Effector memory CD8-positive, alpha-beta T cell (primary cell): ENCODE measurements at regions not wholly inside any gene's neighbourhood (a gene's known extent, or its start where the extent isn't known, plus 50 kb on each side); places are given as distances from the start of the nearest gene placed in this dataset.

Experiments
- ATAC-seq: fragments of 150-1000 bp; cut with Tn5 transposase; replicated peaks from 2 replicates; pipeline ENCODE4 v1.10.0; 2021; ENCODE audit warnings: mild to moderate bottlenecking, moderate library complexity
- DNase-seq, 3 experiments: peaks; one replicate each; pipeline ENCODE4 v3.0.0; 2021
- H3K27ac Mint-ChIP-seq, 2 donors: one replicate each; pipeline ENCODE4 v1.8.0; 2022; ENCODE audit warnings: mild to moderate bottlenecking in 2 of 2, mixed read lengths in 2 of 2, moderate library complexity in 2 of 2
- H3K27me3 Mint-ChIP-seq, 2 donors: one replicate each; pipeline ENCODE4 v1.8.0; 2022; ENCODE audit warnings: mixed read lengths in 2 of 2
- H3K36me3 Mint-ChIP-seq: one replicate; pipeline ENCODE4 v1.8.0; 2022; ENCODE audit warnings: mild to moderate bottlenecking, moderate library complexity, mixed read lengths; ENCODE audit not compliant: insufficient read depth
- H3K4me1 Mint-ChIP-seq, 2 donors: one replicate each; pipeline ENCODE4 v1.8.0; 2022; ENCODE audit warnings: low read depth in 2 of 2, mixed read lengths in 2 of 2
- H3K4me3 Mint-ChIP-seq, 2 donors: one replicate each; pipeline ENCODE4 v1.8.0; 2022; ENCODE audit warnings: mild to moderate bottlenecking in 2 of 2, mixed read lengths in 2 of 2, moderate library complexity in 2 of 2
- H3K9me3 Mint-ChIP-seq, 2 donors: one replicate each; pipeline ENCODE4 v1.8.0; 2022; ENCODE audit warnings: mixed read lengths in 2 of 2

- DNase-seq, result no peak
- H3K9me3 Mint-ChIP-seq, result peaks cover 21 to 23% of the 10 kb centered on the region in 2 donors
- no peak for ATAC-seq
Measured at GRCh38 chr16:64892835-64893785, 228.8 kb downstream of the CDH11 start.

GRCh38 chr16:64889446-64889845 is 232.4 kb downstream of the CDH11 start:
- Mint-ChIP-seq H3K4me1 (no peaks in the 10 kb centered on the region), H3K27ac (no peak overlapping the region), H3K27me3 (no peaks in the 10 kb centered on the region), H3K36me3 (no peaks in the 10 kb centered on the region), H3K9me3 (peaks cover 17 to 23% of the 10 kb centered on the region in 2 donors), H3K4me3 (no peak overlapping the region)
- ATAC-seq (no peak), DNase-seq (no peak)

More at GRCh38 chr16:64892835-64893785, 228.8 kb downstream of the CDH11 start:
- no peaks in the 10 kb centered on the region for H3K4me1 Mint-ChIP-seq
- H3K4me3 Mint-ChIP-seq, result no peak overlapping the region
- H3K27me3 Mint-ChIP-seq, result no peaks in the 10 kb centered on the region
- no peak overlapping the region for H3K27ac Mint-ChIP-seq
- H3K36me3 Mint-ChIP-seq, result no peaks in the 10 kb centered on the region

GRCh38 chr16:64887651-64888050 is 234.2 kb downstream of the CDH11 start:
- H3K9me3 Mint-ChIP-seq, result peaks cover 10 to 20% of the 10 kb centered on the region in 2 donors

GRCh38 chr16:64882078-64882784 is 239.6 kb downstream of the CDH11 start:
- Mint-ChIP-seq H3K4me1 (no peaks in the 10 kb centered on the region), H3K36me3 (no peaks in the 10 kb centered on the region), H3K4me3 (no peak overlapping the region), H3K9me3 (peaks cover 2 to 17% of the 10 kb centered on the region in 2 donors), H3K27me3 (no peaks in the 10 kb centered on the region), H3K27ac (no peak overlapping the region)
- ATAC-seq, result no peak
- DNase-seq, result no peak

More at GRCh38 chr16:64887651-64888050, 234.2 kb downstream of the CDH11 start:
- H3K4me3 Mint-ChIP-seq, result no peak overlapping the region
- H3K27ac Mint-ChIP-seq, result no peak overlapping the region
- no peaks in the 10 kb centered on the region for H3K36me3 Mint-ChIP-seq
- ATAC-seq, result no peak
- no peaks in the 10 kb centered on the region for H3K27me3 Mint-ChIP-seq
- no peak for DNase-seq
- H3K4me1 Mint-ChIP-seq, result no peaks in the 10 kb centered on the region

GRCh38 chr16:64880994-64881393 is 240.9 kb downstream of the CDH11 start:
- Mint-ChIP-seq H3K4me3 (no peak overlapping the region), H3K27me3 (no peaks in the 10 kb centered on the region), H3K9me3 (peaks cover 0 to 10% of the 10 kb centered on the region in 2 donors), H3K27ac (no peak overlapping the region), H3K36me3 (no peaks in the 10 kb centered on the region), H3K4me1 (no peaks in the 10 kb centered on the region)
- DNase-seq, result no peak
- no peak for ATAC-seq

- Mint-ChIP-seq H3K36me3 (no peaks in the 10 kb centered on the region), H3K27me3 (no peaks in the 10 kb centered on the region), H3K9me3 (peaks cover 0 to 16% of the 10 kb centered on the region in 2 donors), H3K27ac (no peak overlapping the region), H3K4me3 (no peak overlapping the region), H3K4me1 (no peaks in the 10 kb centered on the region)
- DNase-seq (no peak), ATAC-seq (no peak)
Measured at GRCh38 chr16:64880006-64880405, 241.9 kb downstream of the CDH11 start.

- H3K36me3 Mint-ChIP-seq, result no peaks in the 10 kb centered on the region
- H3K4me3 Mint-ChIP-seq, result no peak overlapping the region
- peaks cover 0 to 16% of the 10 kb centered on the region in 2 donors for H3K9me3 Mint-ChIP-seq
- DNase-seq (no peak), ATAC-seq (no peak)
- H3K4me1 Mint-ChIP-seq, result no peaks in the 10 kb centered on the region
- no peaks in the 10 kb centered on the region for H3K27me3 Mint-ChIP-seq
- no peak overlapping the region for H3K27ac Mint-ChIP-seq
Measured at GRCh38 chr16:64878940-64879339, 242.9 kb downstream of the CDH11 start.

GRCh38 chr16:64872101-64872500 is 249.8 kb downstream of the CDH11 start:
- no peak overlapping the region for H3K4me3 Mint-ChIP-seq
- ATAC-seq, result no peak
- DNase-seq, result no peak
- no peaks in the 10 kb centered on the region for H3K4me1 Mint-ChIP-seq
- no peaks in the 10 kb centered on the region for H3K27me3 Mint-ChIP-seq
- no peaks in the 10 kb centered on the region for H3K36me3 Mint-ChIP-seq
- peaks cover 12 to 26% of the 10 kb centered on the region in 2 donors for H3K9me3 Mint-ChIP-seq
- H3K27ac Mint-ChIP-seq, result no peak overlapping the region

- Mint-ChIP-seq H3K9me3 (peaks cover 12 to 26% of the 10 kb centered on the region in 2 donors), H3K36me3 (no peaks in the 10 kb centered on the region), H3K27ac (no peak overlapping the region), H3K4me1 (no peaks in the 10 kb centered on the region), H3K27me3 (no peaks in the 10 kb centered on the region), H3K4me3 (no peak overlapping the region)
- ATAC-seq (no peak), DNase-seq (no peak)
Measured at GRCh38 chr16:64870859-64871258, 251.0 kb downstream of the CDH11 start.

GRCh38 chr16:64869781-64870180 is 252.1 kb downstream of the CDH11 start:
- ATAC-seq (no peak), DNase-seq (no peak)
- Mint-ChIP-seq H3K4me3 (no peak overlapping the region), H3K9me3 (peaks cover 12 to 18% of the 10 kb centered on the region in 2 donors), H3K27ac (no peak overlapping the region), H3K36me3 (no peaks in the 10 kb centered on the region), H3K27me3 (no peaks in the 10 kb centered on the region), H3K4me1 (no peaks in the 10 kb centered on the region)

GRCh38 chr16:64866021-64866420 is 255.8 kb downstream of the CDH11 start:
- ATAC-seq (no peak), DNase-seq (no peak)
- H3K9me3 Mint-ChIP-seq, result peaks cover 11 to 23% of the 10 kb centered on the region in 2 donors
- no peaks in the 10 kb centered on the region for H3K36me3 Mint-ChIP-seq
- H3K27ac Mint-ChIP-seq, result no peak overlapping the region
- no peaks in the 10 kb centered on the region for H3K4me1 Mint-ChIP-seq
- H3K4me3 Mint-ChIP-seq, result no peak overlapping the region
- H3K27me3 Mint-ChIP-seq, result no peaks in the 10 kb centered on the region

GRCh38 chr16:64865069-64865696 is 256.7 kb downstream of the CDH11 start:
- no peak for ATAC-seq
- DNase-seq, result no peak

GRCh38 chr16:64864232-64864809 is 257.5 kb downstream of the CDH11 start:
- no peak for DNase-seq
- H3K27me3 Mint-ChIP-seq, result no peaks in the 10 kb centered on the region

More at GRCh38 chr16:64865069-64865696, 256.7 kb downstream of the CDH11 start:
- H3K27me3 Mint-ChIP-seq, result no peaks in the 10 kb centered on the region
- peaks cover 8 to 26% of the 10 kb centered on the region in 2 donors for H3K9me3 Mint-ChIP-seq
- H3K4me3 Mint-ChIP-seq, result no peak overlapping the region
- H3K27ac Mint-ChIP-seq, result no peak overlapping the region
- H3K4me1 Mint-ChIP-seq, result no peaks in the 10 kb centered on the region
- H3K36me3 Mint-ChIP-seq, result no peaks in the 10 kb centered on the region

More at GRCh38 chr16:64864232-64864809, 257.5 kb downstream of the CDH11 start:
- Mint-ChIP-seq H3K9me3 (peaks cover 8 to 25% of the 10 kb centered on the region in 2 donors), H3K27ac (no peak overlapping the region), H3K4me3 (no peak overlapping the region), H3K36me3 (no peaks in the 10 kb centered on the region), H3K4me1 (no peaks in the 10 kb centered on the region)
- no peak for ATAC-seq
